Mesenchymal stem cell (in vitro differentiated cells and primary cell): ENCODE measurements at regions not wholly inside any gene's neighbourhood (a gene's known extent, or its start where the extent isn't known, plus 50 kb on each side); places are given as distances from the start of the nearest gene placed in this dataset.

Source experiments
- DNase-seq: peaks from one replicate; pipeline ENCODE4 v3.0.0-alpha.2; 2013
- H2AFZ ChIP-seq: one replicate; pipeline ENCODE4 v1.6.1; 2013; ENCODE audit warnings: low read depth, mild to moderate bottlenecking, control low read depth, inconsistent platforms, low read length, moderate library complexity
- H2AK5ac ChIP-seq: 2 replicates; pipeline ENCODE4 v1.6.1; 2013; ENCODE audit warnings: low read length, moderate library complexity, mild to moderate bottlenecking, inconsistent platforms; ENCODE audit not compliant: severe bottlenecking
- H2BK120ac ChIP-seq: one replicate; pipeline ENCODE4 v1.6.1; 2013; ENCODE audit warnings: low read depth, mild to moderate bottlenecking, inconsistent platforms, low read length, moderate library complexity
- H2BK12ac ChIP-seq, 2 experiments: one replicate each; pipeline ENCODE4 v1.6.1; 2013; ENCODE audit warnings: inconsistent platforms in 2 of 2, low read length in 2 of 2, mild to moderate bottlenecking in 2 of 2, moderate library complexity in 2 of 2, control low read depth in 1 of 2
- H2BK15ac ChIP-seq: one replicate; pipeline ENCODE4 v1.6.1; 2013; ENCODE audit warnings: mild to moderate bottlenecking, low read depth, inconsistent platforms; ENCODE audit not compliant: poor library complexity, severe bottlenecking
- H2BK5ac ChIP-seq: 2 replicates; pipeline ENCODE4 v1.6.1; 2013; ENCODE audit warnings: low read depth, mild to moderate bottlenecking, low read length, control low read depth, inconsistent platforms; ENCODE audit not compliant: poor library complexity, severe bottlenecking
- H3K14ac ChIP-seq, 2 experiments: one replicate each; pipeline ENCODE4 v1.6.1; 2013; ENCODE audit warnings: inconsistent platforms in 2 of 2, low read length in 2 of 2, control low read depth in 1 of 2, mild to moderate bottlenecking in 1 of 2, moderate library complexity in 1 of 2
- H3K18ac ChIP-seq, 2 experiments: one replicate each; pipeline ENCODE4 v1.6.1; 2013; ENCODE audit warnings: inconsistent platforms in 2 of 2, low read length in 2 of 2, control low read depth in 1 of 2, low read depth in 1 of 2, mild to moderate bottlenecking in 1 of 2
- H3K23ac ChIP-seq, 2 experiments: one replicate each; pipeline ENCODE4 v1.6.1; 2013; ENCODE audit warnings: inconsistent platforms in 2 of 2, low read length in 2 of 2, mild to moderate bottlenecking in 2 of 2, moderate library complexity in 2 of 2, control low read depth in 1 of 2
- H3K27ac ChIP-seq: 2 replicates; pipeline ENCODE4 v1.5.1; 2013; ENCODE audit warnings: mild to moderate bottlenecking, moderate library complexity, low read length, control low read depth, inconsistent platforms; ENCODE audit not compliant: poor library complexity, severe bottlenecking
- H3K27me3 ChIP-seq, 2 experiments: 2 replicates each; pipeline versions ENCODE4 v1.6.1 to v1.7.0; 2013; ENCODE audit warnings: low read length in 2 of 2, mild to moderate bottlenecking in 2 of 2, moderate library complexity in 2 of 2, control low read depth in 1 of 2, inconsistent platforms in 1 of 2; ENCODE audit not compliant: control insufficient read depth in 1 of 2, insufficient read depth in 1 of 2
- H3K36me3 ChIP-seq, 2 experiments: 2 replicates each; pipeline versions ENCODE4 v1.6.1 to v1.7.0; 2013; ENCODE audit warnings: low read length in 2 of 2, control low read depth in 1 of 2, inconsistent platforms in 1 of 2, low read depth in 1 of 2, mild to moderate bottlenecking in 1 of 2; ENCODE audit not compliant: insufficient read depth in 2 of 2, control insufficient read depth in 1 of 2
- H3K4ac ChIP-seq, 2 experiments: one replicate each; pipeline ENCODE4 v1.6.1; 2013; ENCODE audit warnings: inconsistent platforms in 2 of 2, low read length in 2 of 2, mild to moderate bottlenecking in 2 of 2, moderate library complexity in 2 of 2, control low read depth in 1 of 2, low read depth in 1 of 2
- H3K4me1 ChIP-seq: 2 replicates; pipeline ENCODE4 v1.6.1; 2013; ENCODE audit warnings: low read depth, low read length, control low read depth; ENCODE audit not compliant: control insufficient read depth, insufficient read depth
- H3K4me2 ChIP-seq: 2 replicates; pipeline ENCODE4 v1.6.1; 2013; ENCODE audit warnings: low read length, mild to moderate bottlenecking, inconsistent platforms; ENCODE audit not compliant: poor library complexity, severe bottlenecking
- H3K4me3 ChIP-seq, 2 experiments: 2 replicates each; pipeline versions ENCODE4 v1.5.1 to v1.7.0; 2013; ENCODE audit warnings: low read length in 2 of 2, mild to moderate bottlenecking in 2 of 2, control low read depth in 1 of 2, low read depth in 1 of 2; ENCODE audit not compliant: insufficient read depth in 1 of 2
- H3K79me1 ChIP-seq: replicated peaks from 2 replicates; pipeline ENCODE4 v1.6.1; 2013; ENCODE audit warnings: mild to moderate bottlenecking, control low read depth, low read length, inconsistent platforms; ENCODE audit not compliant: poor library complexity, severe bottlenecking
- H3K9ac ChIP-seq: 2 replicates; pipeline ENCODE4 v1.7.0; 2013; ENCODE audit warnings: mild to moderate bottlenecking, low read length, moderate library complexity
- H3K9me3 ChIP-seq: 2 replicates; pipeline ENCODE4 v1.7.0; 2013; ENCODE audit warnings: mild to moderate bottlenecking, low read length; ENCODE audit not compliant: control insufficient read depth
- H4K8ac ChIP-seq: one replicate; pipeline ENCODE4 v1.6.1; 2013; ENCODE audit warnings: inconsistent platforms, mild to moderate bottlenecking, low read length, moderate library complexity
- H4K91ac ChIP-seq: one replicate; pipeline ENCODE4 v1.6.1; 2013; ENCODE audit warnings: mild to moderate bottlenecking, low read length, inconsistent platforms
- WGBS: methylation state at CpG from one replicate; pipeline ENCODE4 v1.1.7; 2013; ENCODE audit warnings: mixed read lengths; 5-methylcytosine and 5-hydroxymethylcytosine counted together

DNA sequence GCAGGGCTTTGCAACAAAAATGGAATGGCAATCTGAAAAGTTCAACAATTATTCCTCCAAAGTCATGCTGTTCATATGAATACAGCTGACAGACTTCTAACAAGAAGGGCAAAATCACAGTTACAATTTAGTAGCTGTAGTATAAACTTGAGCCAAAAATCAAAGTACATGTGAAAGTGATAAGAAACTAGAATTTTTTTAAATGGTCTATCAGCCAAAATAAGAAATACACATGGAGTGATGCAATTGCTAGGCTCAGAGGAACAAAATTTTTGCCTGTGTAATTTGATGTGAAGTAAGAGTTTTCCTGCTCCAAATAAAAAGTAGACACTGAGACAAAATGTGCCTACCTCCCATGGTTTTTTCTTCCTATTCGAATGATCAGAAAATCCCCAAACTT is 167.7 kb upstream of the CDKN3 start:
- H3K4me1 ChIP-seq = no peaks in the 10 kb centered on the region
- WGBS = no CpG with 5 or more reads among the region's 1 CpG
- H2BK12ac ChIP-seq = no peak overlapping the region

DNA sequence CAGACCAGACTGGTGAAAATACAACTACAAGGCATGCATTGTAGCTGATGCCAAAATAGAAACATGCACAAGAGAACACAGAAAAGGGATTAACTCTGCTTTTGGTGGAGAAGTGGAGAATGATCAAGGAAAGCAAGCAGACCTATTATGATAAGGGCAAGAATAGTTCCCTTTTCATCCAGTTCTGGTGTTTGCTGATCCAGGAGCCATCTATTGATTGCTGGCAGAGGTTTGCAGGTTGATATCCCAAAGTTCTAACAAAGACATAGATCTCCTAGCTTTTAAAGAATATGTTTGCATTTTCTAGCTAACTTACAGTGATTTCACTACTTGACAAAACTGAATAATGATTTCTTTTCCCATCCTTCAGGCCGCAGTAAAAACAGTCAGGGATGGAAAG is 166.2 kb upstream of the CDKN3 start:
- H3K36me3 ChIP-seq = no peaks in the 10 kb centered on the region
- 86% methylated on average over 1 of the region's 1 CpG for WGBS
- H3K27ac ChIP-seq = no peak overlapping the region
- H3K14ac ChIP-seq = no peak overlapping the region
- no peak overlapping the region for H2BK12ac ChIP-seq
- H3K27me3 ChIP-seq = no peaks in the 10 kb centered on the region
- H3K18ac ChIP-seq = no peak overlapping the region
- H2AFZ ChIP-seq = no peak overlapping the region
- no peak overlapping the region for H3K4ac ChIP-seq
- no peak overlapping the region for H4K91ac ChIP-seq
- H3K9ac ChIP-seq = no peak overlapping the region
- H3K23ac ChIP-seq = no peak overlapping the region
- no peak overlapping the region for H2BK15ac ChIP-seq
- H3K4me1 ChIP-seq = no peaks in the 10 kb centered on the region
- H2AK5ac ChIP-seq = no peak overlapping the region
- H3K9me3 ChIP-seq = no peaks in the 10 kb centered on the region
- no peak overlapping the region for H3K4me2 ChIP-seq
- no peaks in the 10 kb centered on the region for H3K79me1 ChIP-seq
- no peak for DNase-seq
- no peak overlapping the region for H2BK5ac ChIP-seq
- peak overlapping the region; percentile 7 for H4K8ac ChIP-seq
- H2BK120ac ChIP-seq = no peak overlapping the region
- H3K4me3 ChIP-seq = no peak overlapping the region

More for the DNA sequence above, 167.7 kb upstream of the CDKN3 start:
- no peak overlapping the region for H4K91ac ChIP-seq
- no peak overlapping the region for H3K14ac ChIP-seq
- no peak overlapping the region for H2AK5ac ChIP-seq
- no peaks in the 10 kb centered on the region for H3K27me3 ChIP-seq
- H3K4ac ChIP-seq = no peak overlapping the region
- no peak overlapping the region for H3K4me2 ChIP-seq
- H3K9me3 ChIP-seq = no peaks in the 10 kb centered on the region
- H2BK120ac ChIP-seq = no peak overlapping the region
- no peak overlapping the region for H2BK5ac ChIP-seq
- H2BK15ac ChIP-seq = no peak overlapping the region
- no peak overlapping the region for H3K23ac ChIP-seq
- no peaks in the 10 kb centered on the region for H3K36me3 ChIP-seq
- no peak overlapping the region for H4K8ac ChIP-seq
- no peak for DNase-seq
- H3K9ac ChIP-seq = no peak overlapping the region
- no peak overlapping the region for H3K4me3 ChIP-seq
- H3K79me1 ChIP-seq = no peaks in the 10 kb centered on the region
- no peak overlapping the region for H3K18ac ChIP-seq
- no peak overlapping the region for H3K27ac ChIP-seq
- no peak overlapping the region for H2AFZ ChIP-seq

DNA sequence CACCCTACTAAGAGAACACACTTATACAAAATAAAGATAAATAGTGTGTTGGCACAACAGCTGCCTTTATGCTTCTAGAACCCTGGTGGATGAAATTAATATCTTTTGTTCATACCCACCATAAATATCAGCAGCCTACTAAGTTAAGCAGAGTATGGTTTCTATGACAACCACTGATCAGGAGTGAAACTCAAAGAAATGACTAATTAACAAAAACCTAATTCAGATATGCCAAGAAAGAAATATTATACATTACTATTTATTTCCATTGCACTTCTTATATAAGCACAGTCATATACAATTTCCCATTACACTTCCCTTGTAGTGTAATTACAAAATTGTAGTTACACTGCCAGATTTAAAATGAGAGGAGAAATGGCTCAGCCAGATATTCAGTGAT is 164.1 kb upstream of the CDKN3 start:
- Histone ChIP-seq H3K14ac (no peak overlapping the region), H3K4ac (no peak overlapping the region)

DNA sequence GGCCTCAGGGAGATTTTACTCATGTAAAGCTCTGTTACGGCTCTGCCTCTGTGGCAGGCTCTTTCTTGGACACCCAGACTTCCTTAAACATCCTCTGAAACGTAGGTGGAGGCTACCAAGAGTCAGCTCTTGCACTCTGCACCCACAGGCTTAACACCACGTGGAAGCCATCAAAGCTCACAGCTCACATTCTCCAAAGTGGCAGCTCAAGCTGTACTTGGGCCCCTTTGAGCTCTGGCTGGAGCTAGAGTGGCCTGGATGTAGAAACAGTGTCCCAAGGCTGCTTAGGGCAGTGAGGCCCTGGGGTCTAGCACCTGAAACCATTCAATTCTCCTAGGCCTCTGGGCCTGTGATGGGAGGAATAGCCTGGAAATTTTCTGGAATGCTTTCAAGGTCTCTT is 155.3 kb upstream of the CDKN3 start:
- WGBS = 69% methylated on average over 3 of the region's 3 CpGs
- no peak overlapping the region for H2BK120ac ChIP-seq

More for the DNA sequence above, 164.1 kb upstream of the CDKN3 start:
- no peak overlapping the region for H2BK5ac ChIP-seq
- H2AFZ ChIP-seq = no peak overlapping the region
- no peak overlapping the region for H3K23ac ChIP-seq
- no peak for DNase-seq
- no peaks in the 10 kb centered on the region for H3K4me1 ChIP-seq
- H3K9ac ChIP-seq = no peak overlapping the region
- no peak overlapping the region for H3K4me3 ChIP-seq
- H2BK120ac ChIP-seq = no peak overlapping the region
- no peaks in the 10 kb centered on the region for H3K36me3 ChIP-seq
- no peak overlapping the region for H3K4me2 ChIP-seq
- H4K91ac ChIP-seq = no peak overlapping the region
- H2AK5ac ChIP-seq = no peak overlapping the region
- no peak overlapping the region for H4K8ac ChIP-seq
- H3K9me3 ChIP-seq = no peaks in the 10 kb centered on the region
- no peak overlapping the region for H3K27ac ChIP-seq
- H2BK12ac ChIP-seq = no peak overlapping the region
- H2BK15ac ChIP-seq = no peak overlapping the region
- H3K27me3 ChIP-seq = no peaks in the 10 kb centered on the region
- no peaks in the 10 kb centered on the region for H3K79me1 ChIP-seq
- no peak overlapping the region for H3K18ac ChIP-seq

More for the DNA sequence above, 155.3 kb upstream of the CDKN3 start:
- no peak overlapping the region for H3K4me3 ChIP-seq
- H3K36me3 ChIP-seq = no peaks in the 10 kb centered on the region
- no peak overlapping the region for H3K9ac ChIP-seq
- H3K27ac ChIP-seq = no peak overlapping the region
- H2BK15ac ChIP-seq = no peak overlapping the region
- H3K23ac ChIP-seq = no peak overlapping the region
- no peaks in the 10 kb centered on the region for H3K79me1 ChIP-seq
- no peak overlapping the region for H2BK5ac ChIP-seq
- no peak overlapping the region for H2BK12ac ChIP-seq
- H4K91ac ChIP-seq = no peak overlapping the region
- H2AK5ac ChIP-seq = no peak overlapping the region
- H3K4me2 ChIP-seq = no peak overlapping the region
- H3K14ac ChIP-seq = no peak overlapping the region
- no peak overlapping the region for H3K4ac ChIP-seq
- H3K9me3 ChIP-seq = no peaks in the 10 kb centered on the region
- no peak overlapping the region for H2AFZ ChIP-seq
- H3K4me1 ChIP-seq = no peaks in the 10 kb centered on the region
- no peak overlapping the region for H3K18ac ChIP-seq
- no peak overlapping the region for H4K8ac ChIP-seq
- H3K27me3 ChIP-seq = no peaks in the 10 kb centered on the region
- no peak for DNase-seq
